SK-N-SH treated with all-trans-retinoic acid at 6 μM for 48 hours (cell line): ENCODE measurements at regions not wholly inside any gene's neighbourhood (a gene's known extent, or its start where the extent isn't known, plus 50 kb on each side); places are given as distances from the start of the nearest gene placed in this dataset.

Experiments
- ATAC-seq: fragments of 200-7000 bp; cut with Tn5 transposase; 3 replicates; pipeline ENCODE4 v1.9.1; 2020; ENCODE audit warnings: mild to moderate bottlenecking, moderate library complexity
- ARNTL ChIP-seq: fragments of 450-650 bp; formaldehyde crosslinking; IDR thresholded peaks from 2 replicates; pipeline ENCODE4 v1.5.0; 2020; ENCODE audit warnings: low read depth, mild to moderate bottlenecking, moderate library complexity, borderline replicate concordance
- BACH2 ChIP-seq: fragments of 250-450 bp; sonication (Bioruptor Pico); IDR thresholded peaks from 2 replicates; pipeline ENCODE4 v1.9.0; 2021; ENCODE audit warnings: mild to moderate bottlenecking, borderline replicate concordance
- CREB5 ChIP-seq: fragments of 250-450 bp; sonication (Bioruptor Pico); IDR thresholded peaks from 2 replicates; pipeline ENCODE4 v1.5.1; 2020; ENCODE audit warnings: low read depth, mild to moderate bottlenecking, moderate library complexity
- CSDC2 ChIP-seq: fragments of 250-450 bp; sonication (Bioruptor Pico); IDR thresholded peaks from 2 replicates; pipeline ENCODE4 v1.5.0; 2020; ENCODE audit warnings: mild to moderate bottlenecking, moderate library complexity
- CSRNP3 ChIP-seq: fragments of 250-450 bp; sonication (Bioruptor Pico); IDR thresholded peaks from 2 replicates; pipeline ENCODE4 v1.5.1; 2021; ENCODE audit warnings: mild to moderate bottlenecking, moderate library complexity
- ESRRG ChIP-seq: fragments of 250-450 bp; sonication (Bioruptor Pico); IDR thresholded peaks from 2 replicates; pipeline ENCODE4 v1.6.1; 2021; ENCODE audit warnings: mild to moderate bottlenecking
- GLIS3 ChIP-seq: fragments of 250-450 bp; sonication (Bioruptor Pico); IDR thresholded peaks from 2 replicates; pipeline ENCODE4 v1.5.0; 2020; ENCODE audit warnings: mild to moderate bottlenecking, moderate library complexity
- ISL1 ChIP-seq: fragments of 250-450 bp; sonication (Bioruptor Pico); IDR thresholded peaks from 2 replicates; pipeline ENCODE4 v2.1.2; 2022; ENCODE audit warnings: mild to moderate bottlenecking, moderate library complexity
- OSR1 ChIP-seq: fragments of 250-450 bp; sonication (Bioruptor Pico); IDR thresholded peaks from 2 replicates; pipeline ENCODE4 v1.8.0; 2022; ENCODE audit warnings: moderate library complexity, mild to moderate bottlenecking, inconsistent platforms
- PATZ1 ChIP-seq: fragments of 250-450 bp; sonication (Bioruptor Pico); IDR thresholded peaks from 2 replicates; pipeline ENCODE4 v1.8.0; 2020; ENCODE audit warnings: mild to moderate bottlenecking, moderate library complexity, borderline replicate concordance
- POU6F1 ChIP-seq: fragments of 250-450 bp; sonication (Bioruptor Pico); IDR thresholded peaks from 2 replicates; pipeline ENCODE4 v1.8.0; 2021; ENCODE audit warnings: low read depth, mild to moderate bottlenecking, moderate library complexity, borderline replicate concordance
- PPARA ChIP-seq: fragments of 250-450 bp; sonication (Bioruptor Pico); IDR thresholded peaks from 2 replicates; pipeline ENCODE4 v1.5.0; 2020; ENCODE audit warnings: mild to moderate bottlenecking, borderline replicate concordance
- RARB ChIP-seq: fragments of 250-450 bp; sonication (Bioruptor Pico); IDR thresholded peaks from 2 replicates; pipeline ENCODE4 v1.8.0; 2021; ENCODE audit warnings: mild to moderate bottlenecking, moderate library complexity
- SNAI2 ChIP-seq: fragments of 250-450 bp; sonication (Bioruptor Pico); IDR thresholded peaks from 2 replicates; pipeline ENCODE4 v1.5.0; 2020; ENCODE audit warnings: mild to moderate bottlenecking, moderate library complexity
- TCF4 ChIP-seq: fragments of 250-450 bp; sonication (Bioruptor Pico); IDR thresholded peaks from 2 replicates; pipeline ENCODE4 v1.8.0; 2021; ENCODE audit warnings: mild to moderate bottlenecking, moderate library complexity, borderline replicate concordance
- TOX ChIP-seq: fragments of 250-450 bp; sonication (Bioruptor Pico); IDR thresholded peaks from 2 replicates; pipeline ENCODE4 v1.8.0; 2021; ENCODE audit warnings: mild to moderate bottlenecking, moderate library complexity, borderline replicate concordance
- TSHZ2 ChIP-seq: fragments of 250-450 bp; sonication (Bioruptor Pico); IDR thresholded peaks from 2 replicates; pipeline ENCODE4 v1.5.0; 2020; ENCODE audit warnings: mild to moderate bottlenecking, moderate library complexity
- ZC3H10 ChIP-seq: fragments of 250-450 bp; sonication (Bioruptor Pico); IDR thresholded peaks from 2 replicates; pipeline ENCODE4 v1.5.1; 2021; ENCODE audit warnings: mild to moderate bottlenecking, moderate library complexity
- ZFP3 ChIP-seq: fragments of 250-450 bp; sonication (Bioruptor Pico); IDR thresholded peaks from 2 replicates; pipeline ENCODE4 v1.5.0; 2020; ENCODE audit warnings: mild to moderate bottlenecking, moderate library complexity
- ZFP30 ChIP-seq: fragments of 450-650 bp; formaldehyde crosslinking; IDR thresholded peaks from 2 replicates; pipeline ENCODE4 v1.5.0; 2022; ENCODE audit warnings: mild to moderate bottlenecking, moderate library complexity
- ZNF565 ChIP-seq: fragments of 450-650 bp; formaldehyde crosslinking; conservative IDR thresholded peaks from 2 replicates; pipeline ENCODE4 v1.5.0; 2020; ENCODE audit warnings: low read depth, mild to moderate bottlenecking, moderate library complexity
- ZNF70 ChIP-seq: fragments of 450-650 bp; formaldehyde crosslinking; IDR thresholded peaks from 2 replicates; pipeline ENCODE4 v1.5.0; 2020; ENCODE audit warnings: mild to moderate bottlenecking, moderate library complexity
- ZNF8 ChIP-seq: fragments of 450-650 bp; formaldehyde crosslinking; IDR thresholded peaks from 2 replicates; pipeline ENCODE4 v1.5.0; 2020; ENCODE audit warnings: mild to moderate bottlenecking, moderate library complexity

- no peak for TF ChIP-seq ISL1 (CRISPR knock-in tag)
- no peak for TF ChIP-seq PATZ1
- TF ChIP-seq ZNF70 (CRISPR knock-in tag) = no peak
- no peak for TF ChIP-seq TCF4 (CRISPR knock-in tag)
- no peak for TF ChIP-seq BACH2 (CRISPR knock-in tag)
- no peak for TF ChIP-seq POU6F1 (CRISPR knock-in tag)
- TF ChIP-seq SNAI2 = no peak
- TF ChIP-seq RARB (CRISPR knock-in tag) = no peak
- no peak for TF ChIP-seq TOX (CRISPR knock-in tag)
- TF ChIP-seq CSRNP3 (CRISPR knock-in tag) = no peak
- no peak for TF ChIP-seq GLIS3 (CRISPR knock-in tag)
- TF ChIP-seq ZNF8 = no peak
- TF ChIP-seq ZC3H10 = no peak
- no peak for TF ChIP-seq ZNF565
- TF ChIP-seq ARNTL = no peak
- TF ChIP-seq OSR1 = no peak
- TF ChIP-seq PPARA = no peak
- no peak for ATAC-seq
These were observed 860.6 kb downstream of the TFAP2A start for GRCh38 chr6:9554323-9554722.

GRCh38 chr6:9553002-9553401 lies 861.9 kb downstream of the TFAP2A start:
- TF ChIP-seq PATZ1 = no peak
- TF ChIP-seq SNAI2 = no peak
- TF ChIP-seq ISL1 (CRISPR knock-in tag) = no peak
- TF ChIP-seq ARNTL = no peak
- no peak for TF ChIP-seq BACH2 (CRISPR knock-in tag)
- TF ChIP-seq ZNF8 = no peak
- TF ChIP-seq ZNF565 = no peak
- no peak for TF ChIP-seq ZFP3 (CRISPR knock-in tag)
- TF ChIP-seq ZFP30 (CRISPR knock-in tag) = no peak
- no peak for TF ChIP-seq CSRNP3 (CRISPR knock-in tag)
- no peak for TF ChIP-seq GLIS3 (CRISPR knock-in tag)
- ATAC-seq = no peak

- no peak for ATAC-seq
These were observed 871.2 kb downstream of the TFAP2A start for GRCh38 chr6:9543649-9544048.

GRCh38 chr6:9540534-9541126 lies 874.2 kb downstream of the TFAP2A start:
- peak; percentile 64 for ATAC-seq
- TF ChIP-seq ESRRG (CRISPR knock-in tag) (no peak), ZFP30 (CRISPR knock-in tag) (no peak), TOX (CRISPR knock-in tag) (no peak), TSHZ2 (CRISPR knock-in tag) (no peak), TCF4 (CRISPR knock-in tag) (no peak), BACH2 (CRISPR knock-in tag) (no peak), CSDC2 (CRISPR knock-in tag) (no peak), ARNTL (no peak), CREB5 (CRISPR knock-in tag) (no peak), ZNF70 (CRISPR knock-in tag) (no peak), ISL1 (CRISPR knock-in tag) (no peak), ZNF565 (no peak), GLIS3 (CRISPR knock-in tag) (no peak), RARB (CRISPR knock-in tag) (no peak)

More at GRCh38 chr6:9543649-9544048, 871.2 kb downstream of the TFAP2A start:
- TF ChIP-seq RARB (CRISPR knock-in tag) (no peak), ZNF70 (CRISPR knock-in tag) (no peak), GLIS3 (CRISPR knock-in tag) (no peak), ESRRG (CRISPR knock-in tag) (no peak)
